Activated T-helper 1 cell treated with anti-CD3 and anti-CD28 coated beads, Interleukin-2, amount 50 U/mL, for 16 hours (primary cell): ENCODE measurements at regions not wholly inside any gene's neighbourhood (a gene's known extent, or its start where the extent isn't known, plus 50 kb on each side); places are given as distances from the start of the nearest gene placed in this dataset.
A peak's percentile ranks its signal among the peaks of the same experiment; 100 is the strongest.
"Not testable (repeated sequence)": the region's sequence is repeated elsewhere in the genome, so short reads cannot be mapped to it uniquely, and the experiment has no call there.

ENCODE experiments used
- DNase-seq, 2 donors: peaks; one replicate each; pipeline ENCODE4 v3.0.0-alpha.2; 2020; ENCODE audit warnings: low read depth in 1 of 2, low spot score in 1 of 2

GRCh38 chr15:69704700-69705099 lies 252.1 kb downstream of the RPLP1 start:
- no peak for DNase-seq

DNA sequence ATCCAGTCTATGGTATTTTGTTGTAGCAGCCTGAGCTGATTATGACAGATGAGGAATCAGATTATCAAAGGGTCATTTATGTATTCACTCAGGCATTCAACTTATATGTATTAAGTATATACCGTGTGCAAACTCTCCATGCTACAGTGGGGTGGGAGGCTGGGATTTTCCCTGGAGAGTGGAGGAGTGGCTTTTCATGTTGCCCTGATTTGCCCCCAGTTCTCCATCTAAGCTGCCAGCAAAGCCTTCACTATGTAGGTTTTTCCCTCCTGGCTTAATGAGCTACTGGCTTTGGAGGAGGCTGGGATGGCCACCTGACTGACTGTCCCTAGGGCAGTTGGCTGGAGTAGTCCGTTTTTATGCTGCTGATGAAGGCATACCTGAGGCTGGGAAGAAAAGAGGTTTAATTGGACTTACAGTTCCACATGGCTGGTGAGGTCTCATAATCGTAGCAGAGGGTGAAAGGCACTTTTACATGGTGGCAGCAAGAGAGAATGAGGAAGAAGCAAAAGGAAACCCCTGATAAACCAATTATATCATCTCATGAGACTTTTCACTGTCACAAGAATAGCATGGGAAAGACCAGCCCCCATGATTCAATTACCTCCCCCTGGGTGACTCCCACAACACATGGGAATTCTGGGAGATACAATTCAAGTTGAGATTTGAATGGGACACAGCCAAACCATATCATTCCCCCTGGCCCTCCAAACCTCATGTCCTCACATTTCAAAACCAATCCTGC lies 253.9 kb downstream of the RPLP1 start:
- DNase-seq, result no peak

DNA sequence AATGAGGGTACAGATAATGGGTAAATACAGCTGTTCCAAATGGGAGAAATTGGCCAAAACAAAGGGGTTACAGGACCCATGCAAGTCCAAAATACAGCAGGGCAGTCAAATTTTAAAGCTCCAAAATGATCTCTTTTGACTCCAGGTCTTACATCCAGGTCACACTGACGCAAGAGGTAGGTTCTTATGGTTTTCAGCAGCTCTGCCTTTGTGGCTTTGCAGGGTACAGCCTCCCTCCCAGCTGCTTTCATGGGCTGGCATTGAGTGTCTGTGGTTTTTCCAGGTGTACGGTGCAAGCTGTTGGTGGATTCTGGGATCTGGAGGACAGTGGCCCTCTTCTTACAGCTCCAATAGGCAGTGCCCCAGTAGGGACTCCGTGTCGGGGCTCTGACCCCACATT lies 254.6 kb downstream of the RPLP1 start:
- DNase-seq, result not testable (repeated sequence)

- not testable (repeated sequence) for DNase-seq
These were observed 256.0 kb downstream of the RPLP1 start for GRCh38 chr15:69708436-69709122.

GRCh38 chr15:69712991-69713390 lies 260.4 kb downstream of the RPLP1 start:
- no peak for DNase-seq

- peak; percentile 38 to 47 for DNase-seq
These were observed 261.3 kb downstream of the RPLP1 start for GRCh38 chr15:69713726-69714559.

GRCh38 chr15:69715210-69715609 lies 262.6 kb downstream of the RPLP1 start:
- DNase-seq, result no peak

- DNase-seq, result no peak
These were observed 265.8 kb downstream of the RPLP1 start for GRCh38 chr15:69718436-69718835.

DNA sequence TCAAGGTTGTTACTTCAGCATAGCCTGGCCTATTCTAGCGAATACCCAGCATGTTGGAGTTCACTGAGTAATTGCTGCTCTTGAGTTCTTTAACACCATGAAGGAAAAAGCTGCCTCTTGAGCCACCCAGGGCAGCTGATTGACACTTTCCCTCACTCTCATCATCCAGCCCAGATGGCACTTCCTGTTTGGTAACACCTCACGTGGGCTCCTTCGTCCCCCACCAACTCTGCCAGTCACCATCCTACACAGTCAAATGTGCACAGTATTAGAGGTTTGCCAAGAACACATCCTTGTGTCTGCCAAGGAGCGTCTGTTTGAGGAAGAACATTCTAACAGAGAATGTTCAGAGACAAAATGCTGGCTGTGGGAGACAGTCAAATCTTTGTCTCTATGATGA lies 266.3 kb downstream of the RPLP1 start:
- no peak for DNase-seq

DNA sequence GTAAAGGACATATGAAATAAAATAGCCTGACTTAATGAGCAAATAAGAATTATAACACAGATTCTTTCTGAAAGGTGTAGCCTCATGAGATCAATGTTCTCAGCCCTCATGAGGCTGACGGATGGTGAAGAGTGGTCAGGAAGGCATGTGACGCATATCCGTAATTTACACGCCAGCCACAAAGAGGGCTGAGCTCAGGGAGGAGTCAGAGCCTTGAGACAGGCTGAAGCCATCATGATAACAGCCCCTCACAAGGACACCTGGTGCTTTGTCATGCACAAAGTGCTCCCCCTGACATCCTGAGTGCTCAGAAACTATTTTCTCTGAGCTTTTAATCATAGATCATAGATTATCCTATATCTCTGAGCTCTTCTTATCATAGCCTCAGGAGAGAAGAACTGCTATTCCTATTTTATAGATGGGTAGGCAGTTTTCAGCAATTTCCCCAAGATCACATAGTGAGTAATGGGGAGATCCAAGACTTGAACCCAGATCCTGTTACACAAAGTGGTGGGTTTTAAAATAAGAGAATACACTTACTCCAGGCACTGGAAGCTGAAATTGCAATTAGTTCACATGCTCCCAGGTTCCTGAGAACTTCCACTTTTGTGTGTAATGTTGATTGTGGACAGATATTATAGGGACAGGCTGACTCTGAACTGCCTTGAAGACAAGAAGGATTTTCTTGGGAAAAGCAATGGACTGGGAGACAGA lies 267.1 kb downstream of the RPLP1 start:
- peak in 1 of 2 donors; percentile 32 for DNase-seq

- DNase-seq, result no peak
These were observed 267.9 kb downstream of the RPLP1 start for GRCh38 chr15:69720536-69720935.

DNA sequence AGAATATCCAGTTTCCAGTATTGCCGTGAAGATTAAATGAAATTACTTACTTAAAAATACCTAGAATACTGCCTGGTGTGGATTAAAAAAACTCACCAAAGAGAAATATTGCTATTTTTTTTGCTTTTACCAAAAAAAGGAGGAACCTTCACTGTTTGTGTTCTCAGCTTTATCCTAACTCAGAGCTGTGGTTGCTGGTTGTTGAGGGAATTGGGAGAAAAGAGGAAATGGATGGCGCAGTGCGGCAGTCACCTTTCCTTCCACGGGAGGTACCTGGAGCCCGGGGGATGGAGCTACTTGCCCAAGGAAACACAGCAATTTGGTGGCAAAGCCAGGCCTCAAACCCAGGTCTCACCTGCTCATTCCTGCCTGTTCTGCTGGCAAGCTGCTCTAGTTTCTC lies 270.3 kb downstream of the RPLP1 start:
- DNase-seq, result no peak

GRCh38 chr15:69723404-69724096 lies 270.9 kb downstream of the RPLP1 start:
- no peak for DNase-seq

- DNase-seq, result no peak
These were observed 271.7 kb downstream of the RPLP1 start for GRCh38 chr15:69724333-69724732.

DNA sequence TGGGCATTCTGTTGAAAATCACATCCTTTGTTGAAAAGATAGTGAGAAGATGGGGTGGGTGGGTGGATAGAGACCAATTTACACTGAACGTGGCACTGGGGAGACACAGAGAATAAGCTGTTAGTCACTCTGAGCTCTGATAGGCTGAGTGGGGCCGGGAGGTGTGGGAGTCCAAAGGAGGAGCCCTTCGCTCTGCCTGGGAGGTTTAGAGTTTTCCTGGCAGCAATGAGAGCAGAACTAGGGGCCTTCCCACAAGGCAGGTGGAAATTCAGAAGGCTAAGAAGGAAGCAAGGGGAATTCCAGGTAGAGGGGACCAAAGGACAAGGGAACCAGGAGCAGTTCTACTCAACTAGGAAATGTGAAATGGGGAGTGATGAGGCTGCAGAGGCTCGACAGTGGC lies 272.7 kb downstream of the RPLP1 start:
- DNase-seq, result no peak

- no peak for DNase-seq
These were observed 273.3 kb downstream of the RPLP1 start for GRCh38 chr15:69725957-69726356.

DNA sequence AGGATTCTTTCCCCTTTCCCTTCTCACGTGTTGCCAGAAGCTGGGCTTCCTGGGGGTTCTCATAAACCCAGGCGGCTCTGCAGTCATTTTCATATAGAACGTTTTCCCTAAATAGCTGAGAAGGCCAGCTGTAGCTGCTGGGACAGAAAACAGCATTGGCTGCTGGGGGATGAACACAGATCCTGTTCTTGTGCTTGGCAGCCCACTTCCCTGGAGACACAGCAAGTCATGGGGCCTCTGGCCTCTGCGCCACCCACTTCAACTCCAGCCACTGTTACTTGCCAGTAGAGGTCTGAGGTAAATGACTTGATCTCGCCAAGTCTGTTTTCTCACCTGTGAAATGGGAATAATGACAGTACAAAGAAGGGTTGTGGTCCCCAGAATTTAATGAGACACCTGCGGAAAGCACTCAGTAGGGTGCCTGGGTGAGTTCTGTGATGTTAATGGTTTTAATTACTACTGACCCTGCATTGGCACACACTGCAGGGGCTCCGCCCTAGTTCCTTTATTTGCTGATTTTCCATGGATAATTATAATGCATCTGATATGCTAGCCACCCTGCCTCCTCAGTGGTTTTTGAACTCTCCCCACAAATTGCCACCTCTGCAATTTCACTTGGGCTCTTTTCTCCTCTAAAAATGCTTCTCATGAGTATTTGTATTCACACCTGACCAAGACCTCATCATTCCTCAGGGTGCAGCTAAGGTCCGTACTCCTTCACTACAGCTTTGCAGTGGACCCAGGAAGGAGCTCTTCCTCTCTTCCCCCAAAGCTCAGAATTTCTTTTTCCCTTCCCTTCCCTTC lies 274.7 kb downstream of the RPLP1 start:
- no peak for DNase-seq

DNA sequence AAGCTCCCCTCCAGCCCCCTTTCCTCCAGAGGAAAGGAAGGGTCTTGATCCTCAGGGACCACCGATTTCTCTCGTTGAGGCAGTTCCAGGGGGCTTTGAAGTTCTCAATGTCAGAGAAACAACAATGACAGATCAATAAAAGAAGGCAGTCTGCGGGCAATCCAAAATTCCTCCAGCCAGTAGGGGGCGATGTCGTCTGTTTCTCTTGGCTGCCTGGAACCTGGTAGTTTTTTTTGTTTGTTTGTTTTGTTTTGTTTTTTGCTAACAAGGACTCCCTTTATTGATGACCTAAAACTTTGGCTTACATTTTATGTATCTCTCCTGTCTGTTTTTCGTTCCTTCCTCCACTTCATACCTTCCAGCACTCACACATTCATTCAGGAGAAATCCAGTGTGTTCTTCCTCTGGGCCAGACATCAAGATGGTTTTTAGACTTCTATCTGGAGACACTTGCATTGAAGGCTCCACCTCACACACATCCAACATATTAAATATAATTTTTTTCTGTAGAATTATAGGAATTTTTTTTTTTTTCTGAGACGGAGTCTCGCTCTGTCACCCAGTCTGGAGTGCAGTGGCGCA lies 276.6 kb downstream of the RPLP1 start:
- peak; percentile 56 to 67 for DNase-seq

- DNase-seq, result no peak
These were observed 277.9 kb downstream of the RPLP1 start for GRCh38 chr15:69730281-69731080.
